HCT116 (cell line): ENCODE measurements at regions not wholly inside any gene's neighbourhood (a gene's known extent, or its start where the extent isn't known, plus 50 kb on each side); places are given as distances from the start of the nearest gene placed in this dataset.

Experiments
- ATAC-seq: fragments of 200-7000 bp; cut with Tn5 transposase; 2 replicates; pipeline ENCODE4 v1.9.1; 2020; ENCODE audit warnings: mild to moderate bottlenecking, moderate library complexity
- BruUV-seq: library from RNA; stranded (reverse); fragments of 400-500 nt; replicated peaks from 2 replicates; lab custom pipeline; 2021; lab: Mats Ljungman, UMichigan
- CTCF ChIA-PET: fragments of 300-600 bp; sonication (Branson Sonifier 250); formaldehyde crosslinking; loops from one replicate; lab custom pipeline; 2021; ENCODE audit warnings: antibody characterized with exemption; lab: Charles Lee
- POLR2A ChIA-PET: fragments of 300-600, 350-600 bp; sonication (Branson Sonifier 250); formaldehyde crosslinking; loops from one replicate; lab custom pipeline; 2021; ENCODE audit warnings: antibody characterized with exemption; lab: Charles Lee
- RAD21 ChIA-PET, 2 experiments: fragments of 300-600 bp; sonication (Branson Sonifier 250); formaldehyde crosslinking; loops; one replicate each; lab custom pipeline; 2023; ENCODE audit warnings: low total read pairs in 2 of 2; ENCODE audit not compliant: uncharacterized antibody in 2 of 2, unreplicated experiment in 2 of 2, low non-redundant PET in 1 of 2; lab: Charles Lee
- DNase-seq: peaks from one replicate; pipeline ENCODE4 v3.0.0-alpha.2; 2010; ENCODE audit warnings: low read depth, low spot score
- H2AFZ ChIP-seq: fragments of 200-600 bp; shearing (Covaris generic), sonication (generic); 2 replicates; pipeline ENCODE4 v1.6.1; 2017; ENCODE audit warnings: low read depth, mixed run types, mixed read lengths, antibody characterized with exemption, low read length; ENCODE audit not compliant: poor library complexity, severe bottlenecking
- H3K27ac ChIP-seq: 2 replicates; pipeline ENCODE4 v1.5.1; 2012; ENCODE audit warnings: low read depth, low read length
- H3K27me3 ChIP-seq: fragments of 200-600 bp; sonication (generic); 2 replicates; pipeline ENCODE4 v1.6.1; 2016; ENCODE audit warnings: mixed run types, low read length, mixed read lengths; ENCODE audit not compliant: insufficient read depth
- H3K36me3 ChIP-seq, 2 experiments: fragments of 200-500 bp in 1 of 2; fragments of 200-600 bp in 1 of 2; sonication (Bioruptor generic) in 1 of 2; sonication (generic) in 1 of 2; 2 replicates each; pipeline versions ENCODE4 v1.5.1 to v1.6.1; 2014 to 2016; ENCODE audit warnings: low read length in 2 of 2, inconsistent platforms in 1 of 2, mixed read lengths in 1 of 2, mixed run types in 1 of 2; ENCODE audit not compliant: insufficient read depth in 2 of 2, control insufficient read depth in 1 of 2
- H3K4me1 ChIP-seq, 2 experiments: fragments of 200-600 bp in 1 of 2; sonication (generic) in 1 of 2; 2 replicates each; pipeline versions ENCODE4 v1.5.1 to v1.6.1; 2012 to 2017; ENCODE audit warnings: low read length in 2 of 2, inconsistent platforms in 1 of 2, mild to moderate bottlenecking in 1 of 2, mixed read lengths in 1 of 2, mixed run types in 1 of 2, moderate library complexity in 1 of 2; ENCODE audit not compliant: insufficient read depth in 2 of 2, control insufficient read depth in 1 of 2
- H3K4me2 ChIP-seq: fragments of 200-600 bp; sonication (generic); 2 replicates; pipeline ENCODE4 v1.6.1; 2017; ENCODE audit warnings: mixed run types, low read length, mixed read lengths
- H3K4me3 ChIP-seq, 2 experiments: fragments of 200-600 bp in 1 of 2; sonication (generic) in 1 of 2; replicated peaks in 1 of 2; 2 replicates each; pipeline ENCODE4 v1.5.1; 2011 to 2016; ENCODE audit warnings: low read length in 2 of 2, control low read depth in 1 of 2, low read depth in 1 of 2, mild to moderate bottlenecking in 1 of 2, mixed read lengths in 1 of 2, mixed run types in 1 of 2
- H3K79me2 ChIP-seq: fragments of 200-600 bp; sonication (generic); 2 replicates; pipeline ENCODE4 v1.6.1; 2017; ENCODE audit warnings: mild to moderate bottlenecking, mixed run types, low read length, moderate library complexity, mixed read lengths; ENCODE audit not compliant: insufficient read depth
- H3K9ac ChIP-seq: fragments of 200-600 bp; sonication (generic); 2 replicates; pipeline ENCODE4 v1.6.1; 2016; ENCODE audit warnings: low read length, mixed read lengths
- H3K9me2 ChIP-seq: fragments of 200-600 bp; sonication (generic), shearing (Covaris generic); 2 replicates; pipeline ENCODE4 v1.6.1; 2017; ENCODE audit warnings: mixed run types, mild to moderate bottlenecking, moderate library complexity; ENCODE audit not compliant: insufficient read depth
- H3K9me3 ChIP-seq, 2 experiments: fragments of 200-500 bp in 1 of 2; fragments of 200-600 bp in 1 of 2; sonication (Bioruptor generic) in 1 of 2; sonication (generic) in 1 of 2; 2 replicates each; pipeline ENCODE4 v1.6.1; 2014 to 2017; ENCODE audit warnings: low read length in 2 of 2, mixed read lengths in 2 of 2, inconsistent platforms in 1 of 2, low read depth in 1 of 2, mild to moderate bottlenecking in 1 of 2, mixed run types in 1 of 2, moderate library complexity in 1 of 2; ENCODE audit not compliant: control insufficient read depth in 1 of 2, insufficient read depth in 1 of 2
- H4K20me1 ChIP-seq: fragments of 200-600 bp; sonication (generic), shearing (Covaris generic); 2 replicates; pipeline ENCODE4 v1.6.1; 2017; ENCODE audit warnings: mixed run types, mild to moderate bottlenecking, moderate library complexity; ENCODE audit not compliant: insufficient read depth
- ATF3 ChIP-seq: IDR thresholded peaks from 2 replicates; pipeline ENCODE4 v1.6.1; 2012
- CBX3 ChIP-seq: IDR thresholded peaks from 2 replicates; pipeline ENCODE4 v1.6.1; 2012; ENCODE audit warnings: low read depth
- CEBPB ChIP-seq: IDR thresholded peaks from 2 replicates; pipeline ENCODE4 v1.6.1; 2012; ENCODE audit warnings: low read depth
- EGR1 ChIP-seq: IDR thresholded peaks from 2 replicates; pipeline ENCODE4 v1.6.1; 2012; ENCODE audit warnings: low read depth
- ELF1 ChIP-seq: IDR thresholded peaks from 2 replicates; pipeline ENCODE4 v1.6.1; 2012; ENCODE audit warnings: low read depth, borderline replicate concordance
- EZH2phosphoT487 ChIP-seq: fragments of 200-600 bp; IDR thresholded peaks from 2 replicates; pipeline ENCODE4 v1.6.1; 2018; ENCODE audit warnings: antibody characterized with exemption, borderline replicate concordance
- FOSL1 ChIP-seq: IDR thresholded peaks from 2 replicates; pipeline ENCODE4 v1.6.1; 2012; ENCODE audit warnings: low read depth
- JUND ChIP-seq: IDR thresholded peaks from 2 replicates; pipeline ENCODE4 v1.6.1; 2012
- MAX ChIP-seq: IDR thresholded peaks from 2 replicates; pipeline ENCODE4 v1.6.1; 2012
- POLR2A ChIP-seq: IDR thresholded peaks from 2 replicates; pipeline ENCODE4 v1.7.0; 2011; ENCODE audit warnings: borderline replicate concordance; ENCODE audit not compliant: insufficient read depth, insufficient read length; ENCODE audit errors: extremely low read depth
- POLR2AphosphoS5 ChIP-seq: IDR thresholded peaks from 2 replicates; pipeline ENCODE4 v1.6.1; 2011; ENCODE audit warnings: mild to moderate bottlenecking, low read depth, low read length, moderate library complexity
- RAD21 ChIP-seq: IDR thresholded peaks from 2 replicates; pipeline ENCODE4 v1.6.1; 2012; ENCODE audit warnings: low read depth, mild to moderate bottlenecking
- REST ChIP-seq: IDR thresholded peaks from 2 replicates; pipeline ENCODE4 v1.6.1; 2012; ENCODE audit warnings: low read depth
- SP1 ChIP-seq: IDR thresholded peaks from 2 replicates; pipeline ENCODE4 v1.6.1; 2012; ENCODE audit warnings: low read depth
- SRF ChIP-seq: IDR thresholded peaks from 2 replicates; pipeline ENCODE4 v1.6.1; 2012; ENCODE audit warnings: low read depth
- TCF7L2 ChIP-seq: IDR thresholded peaks from 2 replicates; pipeline ENCODE4 v1.7.0; 2011; ENCODE audit warnings: borderline replicate concordance, inconsistent platforms; ENCODE audit not compliant: insufficient read depth, insufficient read length; ENCODE audit errors: extremely low read depth
- YY1 ChIP-seq: IDR thresholded peaks from 2 replicates; pipeline ENCODE4 v1.6.1; 2011; ENCODE audit warnings: low read length, low read depth, moderate library complexity, mild to moderate bottlenecking; ENCODE audit not compliant: insufficient replicate concordance; ENCODE audit errors: extremely low read depth
- ZBTB33 ChIP-seq: IDR thresholded peaks from 2 replicates; pipeline ENCODE4 v1.6.1; 2011; ENCODE audit warnings: mild to moderate bottlenecking, low read length, moderate library complexity; ENCODE audit not compliant: insufficient replicate concordance; ENCODE audit errors: extremely low read depth
- ZFX ChIP-seq: fragments of 450-650 bp; IDR thresholded peaks from 2 replicates; pipeline ENCODE4 v1.6.1; 2017
- ZNF274 ChIP-seq: fragments of 200-500 bp; sonication (Bioruptor generic); IDR thresholded peaks from 2 replicates; pipeline ENCODE4 v1.6.1; 2014; ENCODE audit warnings: mild to moderate bottlenecking, low read depth, low read length, inconsistent platforms
- intact Hi-C: fragments of 100-400 bp; cut with micrococcal nuclease; formaldehyde crosslinking; loops from 2 replicates; pipeline ENCODE4 v1.10.0; 2022

GRCh38 chr4:164154416-164154815, 599.5 kb upstream of the SMIM31 start:
- intact Hi-C loops, result no loop called here
- H3K4me1 ChIP-seq, result peaks cover 0 to 6% of the 10 kb centered on the region in 2 experiments; a peak in 1 of 4 replicates
- no peak overlapping the region for H3K4me2 ChIP-seq
- no peak for ATAC-seq
- H3K27ac ChIP-seq, result no peak overlapping the region
- TF ChIP-seq CEBPB, result no peak
- TF ChIP-seq ZFX, result no peak
- no peak for TF ChIP-seq SRF
- no peak for TF ChIP-seq POLR2A
- no peak for TF ChIP-seq ZBTB33
- no peak for TF ChIP-seq FOSL1
- TF ChIP-seq ZNF274, result no peak
- TF ChIP-seq ATF3, result no peak
- no peak for TF ChIP-seq SP1
- TF ChIP-seq EGR1, result no peak
- no peak for TF ChIP-seq JUND
- TF ChIP-seq ELF1, result no peak
- TF ChIP-seq RAD21, result no peak
- TF ChIP-seq MAX, result no peak
- no peak for TF ChIP-seq EZH2phosphoT487
- no peak for TF ChIP-seq CBX3
- TF ChIP-seq TCF7L2, result no peak
- no peak for TF ChIP-seq REST
- TF ChIP-seq POLR2AphosphoS5, result no peak
- no peak for TF ChIP-seq YY1
- H3K9me2 ChIP-seq, result no peaks in the 10 kb centered on the region; the same call in 1 of the 2 replicates
- no peak overlapping the region for H3K4me3 ChIP-seq
- POLR2A ChIA-PET, result interaction anchor here (1.1 kb wide), 1 partner anchor 22 kb away, joined by 3 read pairs; no protein-coding TSS in a partner anchor
- H3K9ac ChIP-seq, result no peak overlapping the region
- no peaks in the 10 kb centered on the region for H4K20me1 ChIP-seq
- no peaks in the 10 kb centered on the region for H3K36me3 ChIP-seq
- no peaks in the 10 kb centered on the region for H3K27me3 ChIP-seq
- BruUV-seq, result no TSS peak
- CTCF ChIA-PET, result no interaction called here
- H3K79me2 ChIP-seq, result no peaks in the 10 kb centered on the region
- H2AFZ ChIP-seq, result no peak overlapping the region
- RAD21 ChIA-PET, result no interaction called here
- DNase-seq, result no peak
- no peaks in the 10 kb centered on the region for H3K9me3 ChIP-seq
